ENCODE measurements at regions not wholly inside any gene's neighbourhood (a gene's known extent, or its start where the extent isn't known, plus 50 kb on each side); places are given as distances from the start of the nearest gene placed in this dataset.

DNA sequence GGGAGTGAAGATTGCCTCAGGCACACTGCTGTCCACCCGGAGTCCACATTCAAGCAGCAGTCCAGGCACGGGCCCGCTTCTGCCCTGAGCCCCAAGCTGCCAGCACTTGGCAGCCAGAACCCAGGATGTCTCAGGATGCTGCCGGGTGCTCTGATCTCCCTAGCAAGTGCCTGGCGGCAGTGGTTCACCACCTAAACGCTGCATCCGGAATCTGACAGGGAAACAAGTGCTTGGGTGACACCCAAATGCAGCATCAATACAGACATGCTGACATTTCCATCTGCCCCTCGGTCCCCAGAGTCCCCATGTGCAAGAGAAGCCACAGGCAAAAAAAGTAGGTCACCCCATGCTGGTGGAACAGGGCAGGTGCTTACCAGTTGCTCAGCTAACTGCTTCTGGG lies 197.1 kb upstream of the RPL38 start:
- Histone ChIP-seq H3K36me3 (no peaks in the 10 kb centered on the region), H3K27ac (no peak overlapping the region), H3K27me3 (no peaks in the 10 kb centered on the region), H3K4me3 (no peak overlapping the region), H3K9me3 (no peaks in the 10 kb centered on the region), H3K4me1 (no peaks in the 10 kb centered on the region)
- TF ChIP-seq, protein P1, sequence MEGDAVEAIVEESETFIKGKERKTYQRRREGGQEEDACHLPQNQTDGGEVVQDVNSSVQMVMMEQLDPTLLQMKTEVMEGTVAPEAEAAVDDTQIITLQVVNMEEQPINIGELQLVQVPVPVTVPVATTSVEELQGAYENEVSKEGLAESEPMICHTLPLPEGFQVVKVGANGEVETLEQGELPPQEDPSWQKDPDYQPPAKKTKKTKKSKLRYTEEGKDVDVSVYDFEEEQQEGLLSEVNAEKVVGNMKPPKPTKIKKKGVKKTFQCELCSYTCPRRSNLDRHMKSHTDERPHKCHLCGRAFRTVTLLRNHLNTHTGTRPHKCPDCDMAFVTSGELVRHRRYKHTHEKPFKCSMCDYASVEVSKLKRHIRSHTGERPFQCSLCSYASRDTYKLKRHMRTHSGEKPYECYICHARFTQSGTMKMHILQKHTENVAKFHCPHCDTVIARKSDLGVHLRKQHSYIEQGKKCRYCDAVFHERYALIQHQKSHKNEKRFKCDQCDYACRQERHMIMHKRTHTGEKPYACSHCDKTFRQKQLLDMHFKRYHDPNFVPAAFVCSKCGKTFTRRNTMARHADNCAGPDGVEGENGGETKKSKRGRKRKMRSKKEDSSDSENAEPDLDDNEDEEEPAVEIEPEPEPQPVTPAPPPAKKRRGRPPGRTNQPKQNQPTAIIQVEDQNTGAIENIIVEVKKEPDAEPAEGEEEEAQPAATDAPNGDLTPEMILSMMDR (IDR thresholded peaks at IDR 0.05), result no peak
- DNase-seq (ENCODE audit: low spot score in 2 of 2), result no peak
- intact Hi-C loops (cut with DNase I), result no loop called here

DNA sequence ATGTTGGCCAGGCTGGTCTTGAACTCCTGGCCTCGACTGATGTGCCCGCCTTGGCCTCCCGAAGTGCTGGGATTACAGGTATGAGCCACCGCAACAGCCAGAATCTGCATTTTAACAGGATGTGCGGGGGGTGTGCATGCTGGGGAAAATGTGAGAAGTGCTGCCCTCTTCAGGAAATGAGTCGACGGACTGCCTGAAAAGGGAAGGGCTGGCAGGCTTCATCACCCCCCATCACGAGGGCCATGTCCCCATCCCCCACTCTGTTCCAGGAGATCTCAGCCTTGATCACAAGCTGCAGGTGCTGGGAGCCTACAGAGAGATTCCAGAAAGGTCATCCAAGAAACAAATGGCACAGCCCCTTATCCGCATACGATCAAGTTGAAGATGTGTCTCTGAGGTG lies 195.3 kb upstream of the RPL38 start:
- Histone ChIP-seq H3K27ac (no peak overlapping the region), H3K4me1 (no peaks in the 10 kb centered on the region), H3K9me3 (no peaks in the 10 kb centered on the region), H3K27me3 (no peaks in the 10 kb centered on the region), H3K4me3 (no peak overlapping the region), H3K36me3 (no peaks in the 10 kb centered on the region)
- intact Hi-C loops (cut with DNase I), result no loop called here
- DNase-seq (ENCODE audit: low spot score in 2 of 2), result no peak
- TF ChIP-seq, protein P1 (IDR thresholded peaks at IDR 0.05), result no peak

DNA sequence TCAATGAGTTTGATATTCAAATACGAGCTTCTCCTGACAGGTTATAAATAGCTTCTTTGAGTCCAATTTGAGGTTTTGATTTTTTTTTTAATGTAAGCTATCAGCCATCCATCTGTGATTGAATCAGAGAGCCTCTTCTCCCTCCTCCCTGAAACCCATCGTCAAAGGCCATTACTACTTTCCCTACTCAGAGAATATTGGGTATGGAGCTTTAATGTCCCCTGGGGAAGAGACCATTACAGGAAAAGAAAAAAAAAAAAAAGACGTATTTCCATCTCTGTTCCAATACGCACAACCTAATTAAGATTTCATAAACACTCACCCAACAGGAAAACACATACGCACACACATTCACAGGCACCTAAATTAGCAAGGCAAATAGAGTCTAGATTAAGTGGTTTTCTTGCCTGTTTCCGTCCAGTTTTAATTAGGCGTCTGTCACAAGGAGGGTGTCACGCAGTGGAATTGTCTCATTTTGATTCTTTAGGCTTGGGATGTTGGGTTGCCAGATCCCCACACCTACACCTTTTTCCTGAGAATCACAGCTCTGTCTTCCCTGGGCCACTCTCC lies 194.3 kb upstream of the RPL38 start:
- H3K4me1 ChIP-seq, result no peaks in the 10 kb centered on the region
- TF ChIP-seq, protein P1 (IDR thresholded peaks at IDR 0.05), result no peak
- no peak overlapping the region for H3K4me3 ChIP-seq
- no peak overlapping the region for H3K27ac ChIP-seq
- no peak for DNase-seq (ENCODE audit: low spot score in 2 of 2)
- H3K9me3 ChIP-seq, result no peaks in the 10 kb centered on the region
- no peaks in the 10 kb centered on the region for H3K27me3 ChIP-seq
- intact Hi-C loops (cut with DNase I), result no loop called here
- H3K36me3 ChIP-seq, result no peaks in the 10 kb centered on the region

DNA sequence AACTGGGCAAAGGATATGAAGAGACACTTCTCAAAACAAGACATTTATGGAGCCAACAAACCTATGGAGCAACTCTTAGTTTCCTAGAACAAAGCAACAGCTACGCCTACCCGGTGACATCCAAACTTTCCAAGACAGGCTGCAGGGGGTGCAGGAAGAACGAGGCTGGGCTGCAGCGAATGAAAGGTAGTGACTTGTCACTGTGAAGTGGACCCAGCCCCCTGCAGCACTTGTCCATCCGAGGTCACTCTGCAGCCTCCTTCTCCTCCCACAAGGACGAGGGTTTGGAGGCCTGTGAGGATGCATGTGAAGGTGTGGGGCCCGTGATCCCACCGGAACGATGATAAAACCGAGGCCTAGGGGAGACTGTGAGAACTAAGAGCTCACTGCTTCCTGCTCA lies 192.6 kb upstream of the RPL38 start:
- no peaks in the 10 kb centered on the region for H3K27me3 ChIP-seq

DNA sequence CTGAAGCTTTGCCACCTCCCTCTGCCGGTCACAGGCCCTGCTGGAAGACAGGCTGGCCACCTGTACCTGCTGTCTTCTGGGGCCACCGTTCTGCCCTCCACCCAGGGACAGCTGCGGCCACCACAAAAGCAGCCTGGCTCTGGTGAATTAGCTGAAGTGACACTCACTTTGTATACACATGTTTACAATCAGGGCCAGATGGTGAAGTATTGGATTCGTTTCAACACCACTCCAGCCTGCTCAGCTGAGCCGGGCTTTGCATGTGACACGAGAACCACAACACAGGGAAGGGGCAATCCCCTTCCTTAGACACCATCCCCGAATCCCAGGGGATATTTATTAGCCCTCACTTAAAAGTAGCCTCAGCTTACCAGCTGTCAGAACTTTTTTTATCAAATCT lies 191.5 kb upstream of the RPL38 start:
- no peaks in the 10 kb centered on the region for H3K27me3 ChIP-seq
- no peak overlapping the region for H3K4me3 ChIP-seq
- intact Hi-C loops (cut with DNase I), result no loop called here
- DNase-seq (ENCODE audit: low spot score in 2 of 2), result no peak
- H3K27ac ChIP-seq, result no peak overlapping the region
- H3K9me3 ChIP-seq, result no peaks in the 10 kb centered on the region
- TF ChIP-seq, protein P1 (IDR thresholded peaks at IDR 0.05), result no peak
- no peaks in the 10 kb centered on the region for H3K36me3 ChIP-seq
- H3K4me1 ChIP-seq, result no peaks in the 10 kb centered on the region

More for the DNA sequence above, 192.6 kb upstream of the RPL38 start:
- intact Hi-C loops (cut with DNase I), result no loop called here
- Histone ChIP-seq H3K27ac (no peak overlapping the region), H3K9me3 (no peaks in the 10 kb centered on the region), H3K4me3 (no peak overlapping the region), H3K4me1 (no peaks in the 10 kb centered on the region), H3K36me3 (no peaks in the 10 kb centered on the region)
- TF ChIP-seq, protein P1 (IDR thresholded peaks at IDR 0.05), result no peak
- DNase-seq (ENCODE audit: low spot score in 2 of 2), result no peak

DNA sequence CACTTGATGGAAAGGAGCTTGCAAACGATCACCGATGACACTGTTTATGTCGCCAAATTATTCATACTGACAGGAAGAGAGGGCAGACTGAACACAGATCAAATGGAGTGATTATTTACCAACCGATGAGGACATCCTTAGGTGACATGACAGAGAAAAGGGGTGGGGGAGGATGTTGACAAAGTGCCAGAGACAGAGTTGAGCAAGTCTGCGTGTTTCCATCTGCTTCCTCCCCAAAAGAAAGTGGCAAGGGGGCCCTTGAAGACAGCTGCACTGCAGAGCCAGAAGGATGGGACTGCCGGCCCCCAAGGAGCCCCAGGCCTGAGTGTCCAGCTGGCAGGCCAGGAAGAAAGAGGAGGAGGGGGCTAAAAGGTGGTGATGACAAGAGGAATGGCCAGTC lies 191.0 kb upstream of the RPL38 start:
- H3K27me3 ChIP-seq, result no peaks in the 10 kb centered on the region
- TF ChIP-seq, protein P1 (IDR thresholded peaks at IDR 0.05), result no peak

More for the DNA sequence above, 191.0 kb upstream of the RPL38 start:
- H3K4me3 ChIP-seq, result no peak overlapping the region
- intact Hi-C loops (cut with DNase I), result no loop called here
- no peaks in the 10 kb centered on the region for H3K4me1 ChIP-seq
- no peaks in the 10 kb centered on the region for H3K9me3 ChIP-seq
- no peak for DNase-seq (ENCODE audit: low spot score in 2 of 2)
- H3K36me3 ChIP-seq, result no peaks in the 10 kb centered on the region
- H3K27ac ChIP-seq, result no peak overlapping the region
